ENCODE measurements at regions not wholly inside any gene's neighbourhood (a gene's known extent, or its start where the extent isn't known, plus 50 kb on each side); places are given as distances from the start of the nearest gene placed in this dataset.

DNA sequence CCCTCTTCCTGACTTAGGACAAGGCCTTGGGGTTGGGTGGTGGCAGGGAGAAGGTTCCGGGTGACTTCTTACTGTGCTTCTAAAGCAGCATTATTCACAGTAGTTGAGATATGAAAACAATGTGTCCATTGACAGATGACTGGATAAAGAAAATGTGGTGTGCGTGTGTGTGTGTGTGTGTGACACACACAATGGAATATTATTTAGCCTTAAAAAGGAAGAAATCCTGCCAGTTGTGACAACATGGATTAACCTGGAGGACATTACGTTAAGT is 128.1 kb upstream of the RASGRP1 start:
- TF ChIP-seq, protein P1, sequence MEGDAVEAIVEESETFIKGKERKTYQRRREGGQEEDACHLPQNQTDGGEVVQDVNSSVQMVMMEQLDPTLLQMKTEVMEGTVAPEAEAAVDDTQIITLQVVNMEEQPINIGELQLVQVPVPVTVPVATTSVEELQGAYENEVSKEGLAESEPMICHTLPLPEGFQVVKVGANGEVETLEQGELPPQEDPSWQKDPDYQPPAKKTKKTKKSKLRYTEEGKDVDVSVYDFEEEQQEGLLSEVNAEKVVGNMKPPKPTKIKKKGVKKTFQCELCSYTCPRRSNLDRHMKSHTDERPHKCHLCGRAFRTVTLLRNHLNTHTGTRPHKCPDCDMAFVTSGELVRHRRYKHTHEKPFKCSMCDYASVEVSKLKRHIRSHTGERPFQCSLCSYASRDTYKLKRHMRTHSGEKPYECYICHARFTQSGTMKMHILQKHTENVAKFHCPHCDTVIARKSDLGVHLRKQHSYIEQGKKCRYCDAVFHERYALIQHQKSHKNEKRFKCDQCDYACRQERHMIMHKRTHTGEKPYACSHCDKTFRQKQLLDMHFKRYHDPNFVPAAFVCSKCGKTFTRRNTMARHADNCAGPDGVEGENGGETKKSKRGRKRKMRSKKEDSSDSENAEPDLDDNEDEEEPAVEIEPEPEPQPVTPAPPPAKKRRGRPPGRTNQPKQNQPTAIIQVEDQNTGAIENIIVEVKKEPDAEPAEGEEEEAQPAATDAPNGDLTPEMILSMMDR (IDR thresholded peaks at IDR 0.05): no peak
- no peak for TF ChIP-seq YY1 (IDR thresholded peaks at IDR 0.05; ENCODE audit: low read depth)
- no peak for TF ChIP-seq RFX5 (IDR thresholded peaks at IDR 0.05; ENCODE audit: low read length)
- no peak for TF ChIP-seq TEAD4 (IDR thresholded peaks at IDR 0.05; ENCODE audit: borderline replicate concordance, insufficient read depth)
- TF ChIP-seq, protein P2, sequence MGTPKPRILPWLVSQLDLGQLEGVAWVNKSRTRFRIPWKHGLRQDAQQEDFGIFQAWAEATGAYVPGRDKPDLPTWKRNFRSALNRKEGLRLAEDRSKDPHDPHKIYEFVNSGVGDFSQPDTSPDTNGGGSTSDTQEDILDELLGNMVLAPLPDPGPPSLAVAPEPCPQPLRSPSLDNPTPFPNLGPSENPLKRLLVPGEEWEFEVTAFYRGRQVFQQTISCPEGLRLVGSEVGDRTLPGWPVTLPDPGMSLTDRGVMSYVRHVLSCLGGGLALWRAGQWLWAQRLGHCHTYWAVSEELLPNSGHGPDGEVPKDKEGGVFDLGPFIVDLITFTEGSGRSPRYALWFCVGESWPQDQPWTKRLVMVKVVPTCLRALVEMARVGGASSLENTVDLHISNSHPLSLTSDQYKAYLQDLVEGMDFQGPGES (IDR thresholded peaks at IDR 0.05; ENCODE audit: low read depth, low read length): no peak
- no peak for TF ChIP-seq FOXM1 (IDR thresholded peaks at IDR 0.05; ENCODE audit: low read depth)
- TF ChIP-seq, protein P3, sequence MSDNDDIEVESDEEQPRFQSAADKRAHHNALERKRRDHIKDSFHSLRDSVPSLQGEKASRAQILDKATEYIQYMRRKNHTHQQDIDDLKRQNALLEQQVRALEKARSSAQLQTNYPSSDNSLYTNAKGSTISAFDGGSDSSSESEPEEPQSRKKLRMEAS (IDR thresholded peaks at IDR 0.05; ENCODE audit: low read depth): no peak
- TF ChIP-seq, protein P4, sequence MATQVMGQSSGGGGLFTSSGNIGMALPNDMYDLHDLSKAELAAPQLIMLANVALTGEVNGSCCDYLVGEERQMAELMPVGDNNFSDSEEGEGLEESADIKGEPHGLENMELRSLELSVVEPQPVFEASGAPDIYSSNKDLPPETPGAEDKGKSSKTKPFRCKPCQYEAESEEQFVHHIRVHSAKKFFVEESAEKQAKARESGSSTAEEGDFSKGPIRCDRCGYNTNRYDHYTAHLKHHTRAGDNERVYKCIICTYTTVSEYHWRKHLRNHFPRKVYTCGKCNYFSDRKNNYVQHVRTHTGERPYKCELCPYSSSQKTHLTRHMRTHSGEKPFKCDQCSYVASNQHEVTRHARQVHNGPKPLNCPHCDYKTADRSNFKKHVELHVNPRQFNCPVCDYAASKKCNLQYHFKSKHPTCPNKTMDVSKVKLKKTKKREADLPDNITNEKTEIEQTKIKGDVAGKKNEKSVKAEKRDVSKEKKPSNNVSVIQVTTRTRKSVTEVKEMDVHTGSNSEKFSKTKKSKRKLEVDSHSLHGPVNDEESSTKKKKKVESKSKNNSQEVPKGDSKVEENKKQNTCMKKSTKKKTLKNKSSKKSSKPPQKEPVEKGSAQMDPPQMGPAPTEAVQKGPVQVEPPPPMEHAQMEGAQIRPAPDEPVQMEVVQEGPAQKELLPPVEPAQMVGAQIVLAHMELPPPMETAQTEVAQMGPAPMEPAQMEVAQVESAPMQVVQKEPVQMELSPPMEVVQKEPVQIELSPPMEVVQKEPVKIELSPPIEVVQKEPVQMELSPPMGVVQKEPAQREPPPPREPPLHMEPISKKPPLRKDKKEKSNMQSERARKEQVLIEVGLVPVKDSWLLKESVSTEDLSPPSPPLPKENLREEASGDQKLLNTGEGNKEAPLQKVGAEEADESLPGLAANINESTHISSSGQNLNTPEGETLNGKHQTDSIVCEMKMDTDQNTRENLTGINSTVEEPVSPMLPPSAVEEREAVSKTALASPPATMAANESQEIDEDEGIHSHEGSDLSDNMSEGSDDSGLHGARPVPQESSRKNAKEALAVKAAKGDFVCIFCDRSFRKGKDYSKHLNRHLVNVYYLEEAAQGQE (IDR thresholded peaks at IDR 0.05; ENCODE audit: low read depth, low read length): no peak
- TF ChIP-seq RAD21 (IDR thresholded peaks at IDR 0.05; ENCODE audit: low read length): no peak
- TF ChIP-seq POLR2AphosphoS5 (IDR thresholded peaks at IDR 0.05; ENCODE audit: low read depth, low read length): no peak
- TF ChIP-seq SMC3 (IDR thresholded peaks at IDR 0.05; ENCODE audit: low read depth, low read length): no peak
- TF ChIP-seq MXI1 (IDR thresholded peaks at IDR 0.05; ENCODE audit: low read depth, low read length): no peak

Data from SK-N-SH (cell line).